CD8-positive, alpha-beta memory T cell (primary cell): ENCODE measurements at regions not wholly inside any gene's neighbourhood (a gene's known extent, or its start where the extent isn't known, plus 50 kb on each side); places are given as distances from the start of the nearest gene placed in this dataset.
"Not testable (repeated sequence)": the region's sequence is repeated elsewhere in the genome, so short reads cannot be mapped to it uniquely, and the experiment has no call there.

ENCODE experiments used
- CTCF ChIA-PET: fragments of 350-600 bp; sonication (Branson Sonifier 250); formaldehyde crosslinking; loops from one replicate; lab custom pipeline; 2021; ENCODE audit warnings: antibody characterized with exemption; lab: Charles Lee
- POLR2A ChIA-PET: fragments of 350-600 bp; sonication (Branson Sonifier 250); formaldehyde crosslinking; loops from one replicate; lab custom pipeline; 2021; ENCODE audit warnings: antibody characterized with exemption; lab: Charles Lee
- DNase-seq, 5 donors: peaks; one replicate each; pipeline versions ENCODE4 v3.0.0 to v3.0.0-alpha.2; 2020 to 2022; ENCODE audit warnings: mixed read lengths in 1 of 5
- H3K27ac ChIP-seq: one replicate; pipeline ENCODE4 v1.7.0; 2013; ENCODE audit warnings: low read depth, mild to moderate bottlenecking, low read length, moderate library complexity
- H3K27me3 ChIP-seq: 2 replicates; pipeline ENCODE4 v1.7.0; 2013; ENCODE audit warnings: low read length, mild to moderate bottlenecking; ENCODE audit not compliant: insufficient read depth, poor library complexity, severe bottlenecking
- H3K36me3 ChIP-seq: 2 replicates; pipeline ENCODE4 v1.7.0; 2013; ENCODE audit warnings: mild to moderate bottlenecking, low read length, moderate library complexity; ENCODE audit not compliant: insufficient read depth
- H3K4me1 ChIP-seq: 2 replicates; pipeline ENCODE4 v1.7.0; 2013; ENCODE audit warnings: mild to moderate bottlenecking, low read length, moderate library complexity; ENCODE audit not compliant: insufficient read depth
- H3K4me3 ChIP-seq: 2 replicates; pipeline ENCODE4 v1.7.0; 2013; ENCODE audit warnings: mild to moderate bottlenecking, low read length
- H3K9me3 ChIP-seq: 2 replicates; pipeline ENCODE4 v1.7.0; 2013; ENCODE audit warnings: mild to moderate bottlenecking, low read length
- H3K27ac Mint-ChIP-seq, 8 donors: one replicate each; pipeline ENCODE4 v1.8.0; 2020 to 2021; ENCODE audit warnings: mixed read lengths in 8 of 8, mild to moderate bottlenecking in 6 of 8, inconsistent platforms in 3 of 8, moderate library complexity in 3 of 8
- H3K27me3 Mint-ChIP-seq, 2 donors: one replicate each; pipeline ENCODE4 v1.8.0; 2020 to 2021; ENCODE audit warnings: mixed read lengths in 2 of 2, mild to moderate bottlenecking in 1 of 2, moderate library complexity in 1 of 2
- H3K36me3 Mint-ChIP-seq, 3 donors: one replicate each; pipeline ENCODE4 v1.8.0; 2020 to 2021; ENCODE audit warnings: mixed read lengths in 3 of 3, inconsistent platforms in 1 of 3, mild to moderate bottlenecking in 1 of 3
- H3K4me1 Mint-ChIP-seq, 3 donors: one replicate each; pipeline ENCODE4 v1.8.0; 2020 to 2021; ENCODE audit warnings: mixed read lengths in 3 of 3, inconsistent platforms in 1 of 3, mild to moderate bottlenecking in 1 of 3
- H3K4me3 Mint-ChIP-seq, 7 donors: one replicate each; pipeline ENCODE4 v1.8.0; 2020 to 2021; ENCODE audit warnings: mixed read lengths in 7 of 7, mild to moderate bottlenecking in 6 of 7, moderate library complexity in 4 of 7, inconsistent platforms in 2 of 7
- H3K9me3 Mint-ChIP-seq, 5 donors: one replicate each; pipeline ENCODE4 v1.8.0; 2020 to 2022; ENCODE audit warnings: mixed read lengths in 5 of 5, mild to moderate bottlenecking in 3 of 5, moderate library complexity in 2 of 5, inconsistent platforms in 1 of 5

DNA sequence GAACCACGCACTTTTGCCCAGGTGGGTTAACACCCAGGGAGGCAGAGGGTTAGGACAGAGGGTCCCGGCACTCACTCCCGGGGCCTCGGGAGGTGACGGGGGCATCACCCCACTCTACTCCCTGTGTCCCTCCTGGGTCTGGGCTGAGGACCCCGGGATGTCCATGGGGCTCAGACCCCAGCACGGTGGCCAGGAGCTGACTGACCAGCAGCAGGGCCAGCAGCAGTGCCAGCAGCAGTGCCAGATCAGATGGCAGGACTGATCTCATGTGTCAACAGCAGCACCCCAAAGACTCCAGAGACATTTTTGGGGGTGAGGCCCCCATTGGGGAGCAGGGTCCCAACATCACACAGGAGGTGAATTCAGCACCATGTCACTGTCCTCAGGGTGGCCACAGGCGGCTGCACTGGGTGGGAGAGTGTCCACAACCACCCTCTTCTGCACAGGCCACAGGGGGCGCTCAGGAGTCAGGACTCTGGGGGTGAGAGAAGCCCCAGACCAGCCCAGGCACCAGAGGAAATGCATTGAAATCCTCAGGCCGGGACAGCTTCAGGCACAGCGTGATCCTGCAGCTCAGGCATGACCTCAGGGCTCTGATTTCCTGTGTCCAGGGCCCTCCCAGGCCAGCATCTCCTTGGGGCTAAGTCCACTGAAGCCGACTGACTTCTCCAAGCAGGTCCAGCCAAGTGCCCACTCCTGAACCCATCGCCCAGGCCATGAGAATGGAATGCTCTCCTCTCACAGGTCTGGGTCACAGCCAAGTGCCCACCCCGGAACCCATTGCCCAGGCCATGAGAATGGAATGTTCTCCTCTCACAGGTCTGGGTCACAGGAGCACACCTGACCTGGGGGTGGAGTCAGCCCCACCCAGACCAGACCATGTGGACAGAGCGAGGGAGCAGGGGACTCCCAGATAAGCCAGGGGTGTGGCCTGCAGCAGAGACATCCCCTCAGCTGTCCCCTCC lies 87.2 kb upstream of the SFSWAP start:
- H3K4me1 Mint-ChIP-seq = peaks cover 11 to 18% (median 17%) of the 10 kb centered on the region in 3 donors
- POLR2A ChIA-PET, H3K4me1 ChIP-seq, H3K27me3 ChIP-seq, H3K27ac Mint-ChIP-seq, H3K36me3 ChIP-seq, H3K4me3 ChIP-seq, DNase-seq, CTCF ChIA-PET, H3K27ac ChIP-seq, H3K9me3 ChIP-seq, H3K36me3 Mint-ChIP-seq: not testable (repeated sequence)
- H3K9me3 Mint-ChIP-seq = peaks cover 7 to 13% (median 8%) of the 10 kb centered on the region in 5 donors
- peak overlapping the region in 1 of 7 donors; percentile 63 for H3K4me3 Mint-ChIP-seq
- peaks cover 9 to 13% of the 10 kb centered on the region in 2 donors for H3K27me3 Mint-ChIP-seq

DNA sequence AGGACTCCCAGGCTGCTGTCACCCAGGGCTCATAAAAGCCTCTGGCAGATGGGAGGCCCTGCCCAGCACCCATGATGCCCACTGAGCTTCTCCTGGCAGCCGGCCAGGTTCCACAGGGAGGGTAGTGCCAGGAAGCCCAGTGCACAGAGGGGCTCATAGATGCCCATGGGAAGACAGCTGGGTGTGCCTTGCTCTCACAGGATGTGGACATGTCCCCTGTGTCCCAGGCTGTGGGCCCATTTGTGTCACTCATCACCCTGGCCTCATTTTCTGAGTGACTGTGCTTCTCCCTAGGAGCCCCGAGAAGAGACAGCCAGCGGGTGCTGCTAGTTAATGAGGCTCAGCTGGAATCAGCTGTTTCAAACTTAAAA lies 86.5 kb upstream of the SFSWAP start:
- H3K36me3 Mint-ChIP-seq, CTCF ChIA-PET, POLR2A ChIA-PET, H3K9me3 ChIP-seq, H3K27me3 ChIP-seq, H3K27ac Mint-ChIP-seq, H3K27me3 Mint-ChIP-seq, H3K4me3 ChIP-seq, H3K4me1 ChIP-seq, H3K36me3 ChIP-seq, H3K27ac ChIP-seq, DNase-seq: not testable (repeated sequence)
- H3K4me3 Mint-ChIP-seq = peak overlapping the region in 1 of 7 donors; percentile 9
- peaks cover 7 to 14% (median 10%) of the 10 kb centered on the region in 5 donors for H3K9me3 Mint-ChIP-seq
- peaks cover 13 to 18% (median 17%) of the 10 kb centered on the region in 3 donors for H3K4me1 Mint-ChIP-seq

DNA sequence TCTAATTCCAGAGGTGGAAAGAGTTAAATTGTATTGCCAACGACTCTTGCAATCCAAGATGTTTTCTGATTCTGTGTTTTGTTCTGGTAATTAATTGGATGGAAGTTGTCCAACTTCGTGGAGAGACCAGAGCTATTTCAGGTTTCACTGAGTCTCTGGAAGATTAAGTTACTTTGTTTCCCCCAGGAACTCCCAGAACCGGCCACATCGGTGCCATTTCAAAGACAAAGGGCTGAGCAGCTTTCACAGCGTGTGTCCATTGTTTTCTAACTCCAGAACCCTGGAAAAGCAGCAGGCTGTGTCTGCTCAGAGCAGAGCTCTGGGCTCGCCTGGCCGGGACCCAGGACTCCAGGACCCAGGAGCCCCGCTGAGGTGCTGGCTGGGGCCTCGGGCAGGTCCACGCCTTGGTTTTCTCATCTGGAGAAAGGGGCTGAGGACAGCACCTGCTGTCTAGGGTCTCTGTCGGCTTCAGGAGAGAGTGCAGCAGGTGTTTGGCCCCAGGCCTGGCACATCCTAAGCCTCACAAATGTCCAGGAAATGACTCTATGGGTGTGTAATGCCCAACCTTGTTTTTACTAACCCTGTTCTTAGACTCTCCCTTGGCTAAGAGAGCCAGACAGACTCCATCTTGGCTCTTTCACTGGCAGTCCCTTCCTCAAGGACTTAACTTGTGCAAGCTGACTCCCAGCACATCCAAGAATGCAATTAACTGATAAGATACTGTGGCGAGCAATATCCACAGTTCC lies 86.0 kb upstream of the SFSWAP start:
- H3K4me3 ChIP-seq, CTCF ChIA-PET, DNase-seq, H3K36me3 Mint-ChIP-seq, H3K27me3 Mint-ChIP-seq, H3K27ac ChIP-seq, H3K27me3 ChIP-seq, POLR2A ChIA-PET, H3K4me1 ChIP-seq, H3K9me3 ChIP-seq, H3K36me3 ChIP-seq: not testable (repeated sequence)
- peak overlapping the region in 3 of 7 donors; percentile 9 to 61 (median 47) for H3K4me3 Mint-ChIP-seq
- H3K9me3 Mint-ChIP-seq = peaks cover 7 to 14% (median 11%) of the 10 kb centered on the region in 5 donors
- peak overlapping the region in 4 of 8 donors; percentile 26 to 90 (median 54) for H3K27ac Mint-ChIP-seq
- H3K4me1 Mint-ChIP-seq = peaks cover 14 to 20% (median 18%) of the 10 kb centered on the region in 3 donors

DNA sequence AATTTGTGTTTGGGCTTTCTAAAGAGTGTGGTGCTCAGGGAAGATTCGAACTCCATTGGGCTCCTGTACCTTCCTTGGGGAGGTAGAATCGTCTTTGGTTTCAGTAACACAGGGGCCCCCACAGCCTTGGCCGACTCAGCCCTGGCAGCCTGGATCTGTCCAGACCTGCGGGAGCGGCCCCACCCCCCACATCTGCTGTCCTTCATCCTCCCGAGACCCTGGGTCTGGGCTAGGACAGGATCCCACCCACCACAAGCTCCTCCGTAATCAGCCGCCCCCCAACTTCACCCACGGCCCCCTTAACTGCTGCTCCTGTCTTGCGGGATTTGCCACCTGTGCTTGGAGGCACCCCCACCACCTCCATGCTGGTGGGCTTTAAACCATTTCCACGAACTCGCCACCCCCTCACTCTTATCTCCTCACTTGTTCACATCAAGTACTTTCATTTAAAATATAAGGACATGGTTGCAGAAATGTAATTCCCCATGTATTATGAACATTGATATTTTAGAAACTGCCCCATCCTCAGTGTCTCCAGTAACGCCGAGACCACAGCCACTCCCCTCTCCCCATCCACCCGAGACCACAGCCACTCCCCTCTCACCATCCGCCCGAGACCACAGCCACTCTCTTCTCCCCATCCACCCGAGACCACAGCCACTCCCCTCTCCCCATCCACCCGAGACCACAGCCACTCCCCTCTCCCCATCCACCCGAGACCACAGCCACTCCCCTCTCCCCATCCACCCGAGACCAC lies 84.7 kb upstream of the SFSWAP start:
- Mint-ChIP-seq H3K27ac (peak overlapping the region in 6 of 8 donors; percentile 39 to 90 (median 78)), H3K4me1 (peaks cover 14 to 26% (median 19%) of the 10 kb centered on the region in 3 donors), H3K9me3 (peaks cover 7 to 14% (median 11%) of the 10 kb centered on the region in 5 donors), H3K4me3 (peak overlapping the region in 4 of 7 donors; percentile 26 to 79 (median 48))
- H3K9me3 ChIP-seq, H3K36me3 ChIP-seq, H3K27me3 Mint-ChIP-seq, H3K27ac ChIP-seq, CTCF ChIA-PET, H3K27me3 ChIP-seq, POLR2A ChIA-PET, H3K4me3 ChIP-seq, H3K4me1 ChIP-seq, H3K36me3 Mint-ChIP-seq: not testable (repeated sequence)
- peak in 3 of 5 donors; percentile 31 to 63 (median 56) for DNase-seq

DNA sequence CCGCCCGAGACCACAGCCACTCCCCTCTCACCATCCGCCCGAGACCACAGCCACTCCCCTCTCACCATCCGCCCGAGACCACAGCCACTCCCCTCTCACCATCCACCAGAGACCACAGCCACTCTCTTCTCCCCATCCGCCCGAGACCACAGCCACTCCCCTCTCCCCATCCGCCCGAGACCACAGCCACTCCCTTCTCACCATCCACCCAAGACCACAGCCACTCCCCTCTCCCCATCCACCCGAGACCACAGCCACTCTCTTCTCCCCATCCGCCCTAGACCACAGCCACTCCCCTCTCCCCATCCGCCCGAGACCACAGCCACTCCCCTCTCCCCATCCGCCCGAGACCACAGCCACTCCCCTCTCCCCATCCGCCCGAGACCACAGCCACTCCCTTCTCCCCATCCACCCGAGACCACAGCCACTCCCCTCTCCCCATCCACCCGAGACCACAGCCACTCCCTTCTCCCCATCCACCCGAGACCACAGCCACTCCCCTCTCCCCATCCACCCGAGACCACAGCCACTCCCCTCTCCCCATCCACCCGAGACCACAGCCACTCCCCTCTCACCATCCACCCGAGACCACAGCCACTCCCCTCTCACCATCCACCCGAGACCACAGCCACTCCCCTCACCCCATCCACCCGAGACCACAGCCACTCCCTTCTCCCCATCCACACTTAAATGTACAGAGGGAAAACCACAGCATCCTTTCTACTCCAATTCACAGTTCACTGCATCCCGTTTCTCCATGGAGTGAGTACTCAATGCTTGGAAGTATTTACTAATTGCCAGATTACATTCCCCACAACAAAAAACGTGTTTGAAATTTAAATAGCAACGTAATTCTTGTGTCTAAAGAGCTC lies 83.5 kb upstream of the SFSWAP start:
- Mint-ChIP-seq H3K27ac (peak overlapping the region in 7 of 8 donors; percentile 43 to 93 (median 85)), H3K9me3 (peaks cover 7 to 14% (median 9%) of the 10 kb centered on the region in 5 donors), H3K4me1 (peaks cover 16 to 30% (median 29%) of the 10 kb centered on the region in 3 donors), H3K4me3 (peak overlapping the region in 6 of 7 donors; percentile 30 to 79 (median 64))
- H3K4me1 ChIP-seq, H3K36me3 Mint-ChIP-seq, H3K27me3 Mint-ChIP-seq, H3K36me3 ChIP-seq, H3K9me3 ChIP-seq, H3K27ac ChIP-seq, H3K27me3 ChIP-seq, H3K4me3 ChIP-seq, CTCF ChIA-PET, POLR2A ChIA-PET: not testable (repeated sequence)
- peak; percentile 34 to 85 (median 61) for DNase-seq

DNA sequence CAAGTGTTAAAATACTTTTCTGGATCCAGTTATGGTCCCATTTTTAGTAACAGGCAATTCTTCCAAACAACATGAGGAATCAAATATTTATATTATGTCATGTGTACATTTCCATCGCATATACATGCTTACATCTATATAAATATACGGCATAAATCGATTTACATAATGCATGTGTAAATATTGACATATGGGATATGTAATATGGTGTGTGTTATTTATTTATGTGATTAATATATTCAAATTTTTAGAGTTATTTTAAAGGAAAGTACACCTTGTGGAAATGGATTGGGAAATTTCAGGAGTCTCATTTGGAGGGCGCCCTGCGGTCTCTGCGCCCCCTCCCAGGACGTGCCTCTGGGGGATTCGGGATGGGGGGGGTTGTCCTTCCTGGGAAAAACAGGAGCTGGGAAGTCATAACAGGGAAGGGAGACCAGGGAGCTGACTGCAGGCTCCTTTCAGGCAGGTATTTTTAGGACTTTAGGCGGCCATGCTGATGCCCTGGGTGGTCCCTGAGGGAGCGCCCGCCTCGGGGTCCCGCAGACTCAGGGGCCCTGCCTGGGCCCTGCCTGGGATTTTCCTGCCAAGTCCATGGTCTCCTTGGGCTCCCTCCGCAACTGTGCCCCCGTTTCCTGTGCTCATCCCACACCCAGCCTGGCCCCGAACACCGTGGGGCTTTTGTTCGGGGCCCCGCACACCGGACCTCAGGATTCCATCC lies 82.7 kb upstream of the SFSWAP start:
- no peak for DNase-seq
- Histone ChIP-seq H3K27me3 (no peaks in the 10 kb centered on the region), H3K36me3 (no peaks in the 10 kb centered on the region), H3K4me1 (peaks cover 8% of the 10 kb centered on the region), H3K4me3 (no peak overlapping the region), H3K9me3 (peaks cover 3% of the 10 kb centered on the region), H3K27ac (no peak overlapping the region)
- Mint-ChIP-seq H3K36me3 (no peaks in the 10 kb centered on the region), H3K27me3 (peaks cover 0 to 7% of the 10 kb centered on the region in 2 donors), H3K9me3 (peaks cover 7 to 14% (median 9%) of the 10 kb centered on the region in 5 donors), H3K4me3 (peak overlapping the region in 6 of 7 donors; percentile 15 to 79 (median 63)), H3K27ac (peak overlapping the region in 6 of 8 donors; percentile 70 to 93 (median 86)), H3K4me1 (peaks cover 16 to 32% (median 30%) of the 10 kb centered on the region in 3 donors)
- POLR2A ChIA-PET = no interaction called here
- CTCF ChIA-PET = no interaction called here
